ENCODE measurements at regions not wholly inside any gene's neighbourhood (a gene's known extent, or its start where the extent isn't known, plus 50 kb on each side); places are given as distances from the start of the nearest gene placed in this dataset.

GRCh38 chr6:153392156-153392555 lies 261.1 kb upstream of the RGS17 start:
- no peaks in the 10 kb centered on the region for H3K4me1 Mint-ChIP-seq (ENCODE audit: insufficient read depth, unreplicated experiment)
- no peaks in the 10 kb centered on the region for H3K9me3 Mint-ChIP-seq (ENCODE audit: unreplicated experiment)
- ChIA-PET CTCF (interaction anchor here (0.6 kb wide), 1 partner anchor 983 kb away, joined by 5 read pairs; no protein-coding TSS in a partner anchor), POLR2A (interaction anchor here (0.5 kb wide), 1 partner anchor 1122 kb away, joined by 3 read pairs; no protein-coding TSS in a partner anchor)
- no peaks in the 10 kb centered on the region for H3K27me3 Mint-ChIP-seq (ENCODE audit: insufficient read depth, unreplicated experiment)
- no peak overlapping the region for H3K4me3 Mint-ChIP-seq (ENCODE audit: unreplicated experiment)
- peak; percentile 40 for DNase-seq (ENCODE audit: unreplicated experiment)
- intact Hi-C loops (cut with micrococcal nuclease) = no loop called here
- H3K36me3 Mint-ChIP-seq (ENCODE audit: insufficient read depth, unreplicated experiment) = no peaks in the 10 kb centered on the region
- no TSS peak for BruUV-seq (replicated peaks)
- no peak for TF ChIP-seq CTCF (IDR thresholded peaks at IDR 0.05; ENCODE audit: unreplicated experiment)
- H3K27ac Mint-ChIP-seq (ENCODE audit: low read depth, unreplicated experiment) = no peak overlapping the region

GRCh38 chr6:153373869-153374268 lies 242.8 kb upstream of the RGS17 start:
- Mint-ChIP-seq H3K9me3 (ENCODE audit: unreplicated experiment) (no peaks in the 10 kb centered on the region), H3K4me3 (ENCODE audit: unreplicated experiment) (no peak overlapping the region), H3K4me1 (ENCODE audit: insufficient read depth, unreplicated experiment) (no peaks in the 10 kb centered on the region), H3K27me3 (ENCODE audit: insufficient read depth, unreplicated experiment) (no peaks in the 10 kb centered on the region), H3K27ac (ENCODE audit: low read depth, unreplicated experiment) (no peak overlapping the region), H3K36me3 (ENCODE audit: insufficient read depth, unreplicated experiment) (no peaks in the 10 kb centered on the region)
- intact Hi-C loops (cut with micrococcal nuclease) = no loop called here
- POLR2A ChIA-PET = no interaction called here
- no peak for DNase-seq (ENCODE audit: unreplicated experiment)
- CTCF ChIA-PET = no interaction called here
- TF ChIP-seq CTCF (IDR thresholded peaks at IDR 0.05; ENCODE audit: unreplicated experiment) = no peak
- no TSS peak for BruUV-seq (replicated peaks)

- H3K9me3 Mint-ChIP-seq (ENCODE audit: unreplicated experiment) = peaks cover 3% of the 10 kb centered on the region
- POLR2A ChIA-PET = no interaction called here
- CTCF ChIA-PET = interaction anchor here (1.2 kb wide), 1 partner anchor 56 kb away, joined by 3 read pairs; no protein-coding TSS in a partner anchor
- TF ChIP-seq CTCF (IDR thresholded peaks at IDR 0.05; ENCODE audit: unreplicated experiment) = no peak
- H3K4me1 Mint-ChIP-seq (ENCODE audit: insufficient read depth, unreplicated experiment) = no peaks in the 10 kb centered on the region
- H3K4me3 Mint-ChIP-seq (ENCODE audit: unreplicated experiment) = no peak overlapping the region
- no peaks in the 10 kb centered on the region for H3K27me3 Mint-ChIP-seq (ENCODE audit: insufficient read depth, unreplicated experiment)
- no peak for DNase-seq (ENCODE audit: unreplicated experiment)
- no peaks in the 10 kb centered on the region for H3K36me3 Mint-ChIP-seq (ENCODE audit: insufficient read depth, unreplicated experiment)
- H3K27ac Mint-ChIP-seq (ENCODE audit: low read depth, unreplicated experiment) = no peak overlapping the region
- no TSS peak for BruUV-seq (replicated peaks)
- intact Hi-C loops (cut with micrococcal nuclease) = no loop called here
Observed at GRCh38 chr6:153368131-153368530, 237.0 kb upstream of the RGS17 start.

GRCh38 chr6:153367021-153367420 lies 235.9 kb upstream of the RGS17 start:
- DNase-seq (ENCODE audit: unreplicated experiment) = no peak
- TF ChIP-seq CTCF (IDR thresholded peaks at IDR 0.05; ENCODE audit: unreplicated experiment) = no peak
- no peaks in the 10 kb centered on the region for H3K27me3 Mint-ChIP-seq (ENCODE audit: insufficient read depth, unreplicated experiment)
- H3K27ac Mint-ChIP-seq (ENCODE audit: low read depth, unreplicated experiment) = no peak overlapping the region
- no peak overlapping the region for H3K4me3 Mint-ChIP-seq (ENCODE audit: unreplicated experiment)
- BruUV-seq (replicated peaks) = no TSS peak
- no peaks in the 10 kb centered on the region for H3K4me1 Mint-ChIP-seq (ENCODE audit: insufficient read depth, unreplicated experiment)
- intact Hi-C loops (cut with micrococcal nuclease) = no loop called here
- H3K9me3 Mint-ChIP-seq (ENCODE audit: unreplicated experiment) = peaks cover 7% of the 10 kb centered on the region
- CTCF ChIA-PET = interaction anchor here (1.2 kb wide), 1 partner anchor 55 kb away, joined by 3 read pairs; no protein-coding TSS in a partner anchor
- POLR2A ChIA-PET = interaction anchor here (0.5 kb wide), 1 partner anchor 59 kb away, joined by 3 read pairs; no protein-coding TSS in a partner anchor
- H3K36me3 Mint-ChIP-seq (ENCODE audit: insufficient read depth, unreplicated experiment) = no peaks in the 10 kb centered on the region

All from MCF 10A (cell line).